CD8-positive, alpha-beta memory T cell (primary cell): ENCODE measurements at regions not wholly inside any gene's neighbourhood (a gene's known extent, or its start where the extent isn't known, plus 50 kb on each side); places are given as distances from the start of the nearest gene placed in this dataset.

ENCODE experiments used
- CTCF ChIA-PET: fragments of 350-600 bp; sonication (Branson Sonifier 250); formaldehyde crosslinking; loops from one replicate; lab custom pipeline; 2021; ENCODE audit warnings: antibody characterized with exemption; lab: Charles Lee
- POLR2A ChIA-PET: fragments of 350-600 bp; sonication (Branson Sonifier 250); formaldehyde crosslinking; loops from one replicate; lab custom pipeline; 2021; ENCODE audit warnings: antibody characterized with exemption; lab: Charles Lee
- DNase-seq, 5 donors: peaks; one replicate each; pipeline versions ENCODE4 v3.0.0 to v3.0.0-alpha.2; 2020 to 2022; ENCODE audit warnings: mixed read lengths in 1 of 5
- H3K27ac ChIP-seq: one replicate; pipeline ENCODE4 v1.7.0; 2013; ENCODE audit warnings: low read depth, mild to moderate bottlenecking, low read length, moderate library complexity
- H3K27me3 ChIP-seq: 2 replicates; pipeline ENCODE4 v1.7.0; 2013; ENCODE audit warnings: low read length, mild to moderate bottlenecking; ENCODE audit not compliant: insufficient read depth, poor library complexity, severe bottlenecking
- H3K36me3 ChIP-seq: 2 replicates; pipeline ENCODE4 v1.7.0; 2013; ENCODE audit warnings: mild to moderate bottlenecking, low read length, moderate library complexity; ENCODE audit not compliant: insufficient read depth
- H3K4me1 ChIP-seq: 2 replicates; pipeline ENCODE4 v1.7.0; 2013; ENCODE audit warnings: mild to moderate bottlenecking, low read length, moderate library complexity; ENCODE audit not compliant: insufficient read depth
- H3K4me3 ChIP-seq: 2 replicates; pipeline ENCODE4 v1.7.0; 2013; ENCODE audit warnings: mild to moderate bottlenecking, low read length
- H3K9me3 ChIP-seq: 2 replicates; pipeline ENCODE4 v1.7.0; 2013; ENCODE audit warnings: mild to moderate bottlenecking, low read length
- H3K27ac Mint-ChIP-seq, 8 donors: one replicate each; pipeline ENCODE4 v1.8.0; 2020 to 2021; ENCODE audit warnings: mixed read lengths in 8 of 8, mild to moderate bottlenecking in 6 of 8, inconsistent platforms in 3 of 8, moderate library complexity in 3 of 8
- H3K27me3 Mint-ChIP-seq, 2 donors: one replicate each; pipeline ENCODE4 v1.8.0; 2020 to 2021; ENCODE audit warnings: mixed read lengths in 2 of 2, mild to moderate bottlenecking in 1 of 2, moderate library complexity in 1 of 2
- H3K36me3 Mint-ChIP-seq, 3 donors: one replicate each; pipeline ENCODE4 v1.8.0; 2020 to 2021; ENCODE audit warnings: mixed read lengths in 3 of 3, inconsistent platforms in 1 of 3, mild to moderate bottlenecking in 1 of 3
- H3K4me1 Mint-ChIP-seq, 3 donors: one replicate each; pipeline ENCODE4 v1.8.0; 2020 to 2021; ENCODE audit warnings: mixed read lengths in 3 of 3, inconsistent platforms in 1 of 3, mild to moderate bottlenecking in 1 of 3
- H3K4me3 Mint-ChIP-seq, 7 donors: one replicate each; pipeline ENCODE4 v1.8.0; 2020 to 2021; ENCODE audit warnings: mixed read lengths in 7 of 7, mild to moderate bottlenecking in 6 of 7, moderate library complexity in 4 of 7, inconsistent platforms in 2 of 7
- H3K9me3 Mint-ChIP-seq, 5 donors: one replicate each; pipeline ENCODE4 v1.8.0; 2020 to 2022; ENCODE audit warnings: mixed read lengths in 5 of 5, mild to moderate bottlenecking in 3 of 5, moderate library complexity in 2 of 5, inconsistent platforms in 1 of 5

- Histone ChIP-seq H3K36me3 (no peaks in the 10 kb centered on the region), H3K27ac (no peak overlapping the region), H3K4me3 (no peak overlapping the region), H3K4me1 (no peaks in the 10 kb centered on the region), H3K9me3 (no peaks in the 10 kb centered on the region), H3K27me3 (no peaks in the 10 kb centered on the region)
- Mint-ChIP-seq H3K27ac (no peak overlapping the region), H3K27me3 (no peaks in the 10 kb centered on the region), H3K4me3 (no peak overlapping the region), H3K36me3 (no peaks in the 10 kb centered on the region), H3K9me3 (peaks cover 0 to 5% (median 0%) of the 10 kb centered on the region in 5 donors), H3K4me1 (peaks cover 0 to 3% (median 3%) of the 10 kb centered on the region in 3 donors)
- ChIA-PET CTCF (no interaction called here), POLR2A (no interaction called here)
- DNase-seq: no peak
Measured at GRCh38 chr2:187994464-187995331, 297.0 kb upstream of the GULP1 start.

GRCh38 chr2:187995556-187995955 lies 296.1 kb upstream of the GULP1 start:
- H3K36me3 Mint-ChIP-seq: no peaks in the 10 kb centered on the region
- ChIA-PET POLR2A (no interaction called here), CTCF (no interaction called here)
- DNase-seq: no peak
- no peaks in the 10 kb centered on the region for H3K4me1 Mint-ChIP-seq
- no peaks in the 10 kb centered on the region for H3K36me3 ChIP-seq
- H3K4me3 Mint-ChIP-seq: no peak overlapping the region
- peaks cover 0 to 10% (median 0%) of the 10 kb centered on the region in 5 donors for H3K9me3 Mint-ChIP-seq
- no peaks in the 10 kb centered on the region for H3K9me3 ChIP-seq
- H3K27me3 ChIP-seq: no peaks in the 10 kb centered on the region
- no peak overlapping the region for H3K4me3 ChIP-seq
- H3K4me1 ChIP-seq: no peaks in the 10 kb centered on the region
- no peak overlapping the region for H3K27ac ChIP-seq
- no peak overlapping the region for H3K27ac Mint-ChIP-seq
- no peaks in the 10 kb centered on the region for H3K27me3 Mint-ChIP-seq

DNA sequence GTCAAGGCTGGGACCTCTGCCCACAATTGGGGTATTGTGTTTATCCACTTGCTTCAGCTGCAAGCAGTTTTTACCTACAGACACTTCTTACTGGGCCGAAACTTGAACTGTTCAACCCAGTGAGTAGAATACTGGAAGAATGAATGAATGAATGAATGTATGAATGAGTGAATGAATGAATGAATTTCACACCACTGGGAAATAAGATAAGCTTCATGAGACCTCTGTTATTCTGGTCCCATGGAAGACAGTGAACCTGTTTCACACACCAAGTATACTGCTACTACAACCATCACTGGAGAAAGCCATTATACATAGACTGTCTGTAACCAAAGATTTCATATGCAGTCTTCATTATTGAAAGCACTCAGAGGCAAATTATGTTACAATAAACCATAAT lies 295.0 kb upstream of the GULP1 start:
- no peaks in the 10 kb centered on the region for H3K36me3 Mint-ChIP-seq
- H3K4me1 Mint-ChIP-seq: no peaks in the 10 kb centered on the region
- H3K9me3 ChIP-seq: no peaks in the 10 kb centered on the region
- H3K4me1 ChIP-seq: no peaks in the 10 kb centered on the region
- no peak overlapping the region for H3K4me3 ChIP-seq
- no peak overlapping the region for H3K27ac ChIP-seq
- POLR2A ChIA-PET: no interaction called here
- CTCF ChIA-PET: no interaction called here
- H3K27me3 ChIP-seq: no peaks in the 10 kb centered on the region
- peaks cover 0 to 11% (median 0%) of the 10 kb centered on the region in 5 donors for H3K9me3 Mint-ChIP-seq
- H3K27ac Mint-ChIP-seq: no peak overlapping the region
- no peaks in the 10 kb centered on the region for H3K36me3 ChIP-seq
- no peak for DNase-seq
- no peak overlapping the region for H3K4me3 Mint-ChIP-seq
- no peaks in the 10 kb centered on the region for H3K27me3 Mint-ChIP-seq

DNA sequence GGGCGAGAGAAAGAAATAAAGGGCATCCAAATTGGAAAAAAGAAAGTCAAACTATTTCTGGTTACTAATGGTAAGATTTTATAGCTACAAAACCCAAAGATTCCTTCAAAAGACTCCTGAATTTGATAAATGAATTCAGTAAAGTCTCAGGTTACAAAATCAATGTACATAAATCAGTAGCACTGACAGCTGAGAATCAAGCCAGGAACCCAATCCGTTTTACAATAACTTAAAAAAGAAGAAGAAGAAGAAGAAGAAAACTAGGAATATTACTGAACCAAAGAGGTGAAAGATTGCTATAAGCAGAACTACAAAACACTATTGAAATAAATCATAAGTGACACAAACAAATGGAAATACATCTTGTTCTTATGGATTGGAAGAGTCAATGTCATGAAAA lies 291.5 kb upstream of the GULP1 start:
- Histone ChIP-seq H3K36me3 (no peaks in the 10 kb centered on the region), H3K4me1 (no peaks in the 10 kb centered on the region), H3K4me3 (no peak overlapping the region), H3K27me3 (no peaks in the 10 kb centered on the region), H3K9me3 (no peaks in the 10 kb centered on the region), H3K27ac (no peak overlapping the region)
- ChIA-PET CTCF (no interaction called here), POLR2A (no interaction called here)
- peaks cover 0 to 11% (median 0%) of the 10 kb centered on the region in 5 donors for H3K9me3 Mint-ChIP-seq
- H3K4me3 Mint-ChIP-seq: no peak overlapping the region
- DNase-seq: no peak
- no peak overlapping the region for H3K27ac Mint-ChIP-seq
- no peaks in the 10 kb centered on the region for H3K4me1 Mint-ChIP-seq
- no peaks in the 10 kb centered on the region for H3K27me3 Mint-ChIP-seq
- no peaks in the 10 kb centered on the region for H3K36me3 Mint-ChIP-seq

- Histone ChIP-seq H3K27ac (no peak overlapping the region), H3K9me3 (no peaks in the 10 kb centered on the region), H3K4me3 (no peak overlapping the region), H3K27me3 (no peaks in the 10 kb centered on the region), H3K36me3 (no peaks in the 10 kb centered on the region), H3K4me1 (no peaks in the 10 kb centered on the region)
- no peak for DNase-seq
- Mint-ChIP-seq H3K9me3 (peaks cover 0 to 11% (median 0%) of the 10 kb centered on the region in 5 donors), H3K4me1 (no peaks in the 10 kb centered on the region), H3K27me3 (no peaks in the 10 kb centered on the region), H3K27ac (no peak overlapping the region), H3K36me3 (no peaks in the 10 kb centered on the region), H3K4me3 (no peak overlapping the region)
- POLR2A ChIA-PET: no interaction called here
- CTCF ChIA-PET: no interaction called here
Measured at GRCh38 chr2:188003800-188004199, 287.9 kb upstream of the GULP1 start.

DNA sequence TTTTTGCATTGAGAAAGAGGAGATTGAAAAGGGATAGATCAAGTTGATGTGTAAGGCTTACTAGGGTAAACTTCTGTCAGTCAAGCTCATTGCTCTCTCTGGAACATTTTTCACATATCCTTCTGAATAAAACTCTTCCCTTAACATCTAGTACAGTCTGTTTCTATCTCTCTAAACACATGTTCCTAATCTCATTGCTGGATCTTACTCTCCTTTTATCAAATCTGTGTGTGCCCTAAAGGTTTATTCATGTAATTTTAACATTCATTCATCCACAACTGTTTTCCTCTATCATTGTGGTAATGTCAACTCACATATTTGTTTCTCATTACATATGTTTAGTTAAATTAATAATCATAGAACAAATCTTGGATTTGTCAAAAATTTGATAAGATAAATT lies 277.9 kb upstream of the GULP1 start:
- ChIA-PET POLR2A (no interaction called here), CTCF (no interaction called here)
- Mint-ChIP-seq H3K27me3 (no peaks in the 10 kb centered on the region), H3K4me1 (no peaks in the 10 kb centered on the region), H3K27ac (no peak overlapping the region), H3K9me3 (peaks cover 0 to 8% (median 7%) of the 10 kb centered on the region in 5 donors), H3K4me3 (no peak overlapping the region), H3K36me3 (no peaks in the 10 kb centered on the region)
- H3K9me3 ChIP-seq: no peaks in the 10 kb centered on the region
- H3K27ac ChIP-seq: no peak overlapping the region
- no peaks in the 10 kb centered on the region for H3K4me1 ChIP-seq
- no peak overlapping the region for H3K4me3 ChIP-seq
- no peaks in the 10 kb centered on the region for H3K27me3 ChIP-seq
- no peaks in the 10 kb centered on the region for H3K36me3 ChIP-seq
- DNase-seq: no peak

DNA sequence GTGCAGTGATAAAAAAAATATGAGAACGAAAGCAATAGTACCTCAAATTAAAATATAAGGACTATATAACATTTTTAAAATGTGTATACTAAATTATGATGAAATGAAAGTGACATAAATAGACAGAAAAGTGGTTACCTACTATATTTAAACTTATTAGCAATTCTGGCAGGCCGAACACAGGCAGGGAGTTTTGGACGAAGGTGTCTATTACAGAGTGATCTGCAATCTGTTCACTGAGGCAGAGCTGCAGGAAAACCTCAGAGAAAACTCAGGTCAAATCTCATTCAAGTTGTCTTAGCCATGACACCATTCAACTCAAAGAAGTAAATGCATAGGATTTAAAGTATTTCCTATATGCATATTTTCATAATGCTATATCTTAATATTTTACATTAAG lies 274.8 kb upstream of the GULP1 start:
- Histone ChIP-seq H3K4me3 (no peak overlapping the region), H3K36me3 (no peaks in the 10 kb centered on the region), H3K4me1 (no peaks in the 10 kb centered on the region), H3K9me3 (no peaks in the 10 kb centered on the region), H3K27me3 (no peaks in the 10 kb centered on the region), H3K27ac (no peak overlapping the region)
- ChIA-PET CTCF (no interaction called here), POLR2A (no interaction called here)
- Mint-ChIP-seq H3K4me3 (no peak overlapping the region), H3K36me3 (no peaks in the 10 kb centered on the region), H3K27me3 (no peaks in the 10 kb centered on the region), H3K27ac (no peak overlapping the region), H3K4me1 (no peaks in the 10 kb centered on the region), H3K9me3 (peaks cover 2 to 11% (median 8%) of the 10 kb centered on the region in 5 donors)
- DNase-seq: no peak

DNA sequence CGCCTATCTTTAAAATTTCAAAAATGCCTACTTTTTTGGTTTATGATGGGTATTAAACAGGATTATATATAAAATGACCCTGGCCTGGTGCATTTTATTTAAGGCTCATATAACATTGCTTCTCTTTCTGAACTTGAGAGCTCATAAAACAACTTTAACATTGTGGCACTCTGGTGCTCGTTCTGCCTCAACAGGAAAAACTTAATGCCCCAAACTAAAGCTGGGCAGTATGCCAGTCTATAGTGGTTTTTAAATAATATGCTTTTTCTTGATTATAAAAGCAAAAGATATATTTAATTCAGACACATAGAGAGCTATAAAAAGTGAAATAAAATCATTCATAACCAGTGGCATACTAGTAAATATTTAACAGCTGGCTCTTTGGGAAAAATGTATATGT lies 269.3 kb upstream of the GULP1 start:
- POLR2A ChIA-PET: no interaction called here
- no peak for DNase-seq
- H3K4me1 Mint-ChIP-seq: no peaks in the 10 kb centered on the region

More for the DNA sequence above, 269.3 kb upstream of the GULP1 start:
- Histone ChIP-seq H3K27me3 (no peaks in the 10 kb centered on the region), H3K9me3 (no peaks in the 10 kb centered on the region), H3K4me1 (no peaks in the 10 kb centered on the region), H3K4me3 (no peak overlapping the region), H3K36me3 (no peaks in the 10 kb centered on the region), H3K27ac (no peak overlapping the region)
- Mint-ChIP-seq H3K36me3 (no peaks in the 10 kb centered on the region), H3K4me3 (no peak overlapping the region), H3K27ac (no peak overlapping the region), H3K9me3 (peaks cover 2 to 11% (median 4%) of the 10 kb centered on the region in 5 donors), H3K27me3 (no peaks in the 10 kb centered on the region)
- CTCF ChIA-PET: no interaction called here
